Activated T-cell treated with anti-CD3 and anti-CD28 coated beads, Interleukin-2, amount 50 U/mL, for 72 hours (primary cell): ENCODE measurements at regions not wholly inside any gene's neighbourhood (a gene's known extent, or its start where the extent isn't known, plus 50 kb on each side); places are given as distances from the start of the nearest gene placed in this dataset.

Experiments
- ATAC-seq, 2 donors: fragments of 150-1000 bp; cut with Tn5 transposase; replicated peaks in 1 of 2; 2 replicates each; pipeline ENCODE4 v1.10.0; 2021; ENCODE audit warnings: moderate library complexity in 2 of 2, mild to moderate bottlenecking in 1 of 2
- DNase-seq, 2 donors: peaks; one replicate each; pipeline ENCODE4 v3.0.0; 2021 to 2022; ENCODE audit warnings: mixed read lengths in 1 of 2
- H3K27ac Mint-ChIP-seq: one replicate; pipeline ENCODE4 v1.8.0; 2022; ENCODE audit warnings: mild to moderate bottlenecking, moderate library complexity, mixed read lengths
- H3K27me3 Mint-ChIP-seq: one replicate; pipeline ENCODE4 v1.8.0; 2022; ENCODE audit warnings: low read depth, mixed read lengths
- H3K36me3 Mint-ChIP-seq, 2 donors: one replicate each; pipeline ENCODE4 v1.8.0; 2022; ENCODE audit warnings: mixed read lengths in 2 of 2, mild to moderate bottlenecking in 1 of 2; ENCODE audit not compliant: insufficient read depth in 2 of 2
- H3K4me1 Mint-ChIP-seq: one replicate; pipeline ENCODE4 v1.8.0; 2022; ENCODE audit warnings: low read depth, mixed read lengths
- H3K4me3 Mint-ChIP-seq, 2 donors: one replicate each; pipeline ENCODE4 v1.8.0; 2022; ENCODE audit warnings: mild to moderate bottlenecking in 2 of 2, mixed read lengths in 2 of 2, moderate library complexity in 2 of 2
- H3K9me3 Mint-ChIP-seq, 2 donors: one replicate each; pipeline ENCODE4 v1.8.0; 2022; ENCODE audit warnings: mixed read lengths in 2 of 2

DNA sequence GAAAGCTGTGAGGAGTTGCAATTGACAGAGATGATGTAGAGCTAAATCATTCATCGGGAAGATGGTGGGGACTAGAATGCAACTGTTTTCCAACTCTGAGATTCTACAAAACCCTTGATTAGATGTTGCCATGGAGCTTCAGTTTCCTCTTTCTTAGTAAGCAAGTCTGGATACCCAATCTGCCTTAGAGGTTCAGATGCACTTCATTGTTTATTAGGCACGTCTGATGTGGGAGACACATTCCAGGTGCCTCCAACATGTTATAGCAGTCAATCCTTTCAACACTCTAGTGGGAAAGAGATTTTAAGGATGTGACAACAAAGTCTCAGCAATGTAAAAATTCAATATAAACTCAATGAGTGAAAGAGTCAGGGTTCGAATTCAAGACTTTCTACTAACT lies 291.3 kb upstream of the PHYHIPL start:
- DNase-seq (no peak), ATAC-seq (no peak)
- H3K36me3 Mint-ChIP-seq = peaks cover 0 to 6% of the 10 kb centered on the region in 2 donors
- H3K9me3 Mint-ChIP-seq = peaks cover 6 to 11% of the 10 kb centered on the region in 2 donors
- no peaks in the 10 kb centered on the region for H3K27me3 Mint-ChIP-seq
- no peak overlapping the region for H3K4me3 Mint-ChIP-seq
- H3K27ac Mint-ChIP-seq = no peak overlapping the region
- H3K4me1 Mint-ChIP-seq = no peaks in the 10 kb centered on the region

DNA sequence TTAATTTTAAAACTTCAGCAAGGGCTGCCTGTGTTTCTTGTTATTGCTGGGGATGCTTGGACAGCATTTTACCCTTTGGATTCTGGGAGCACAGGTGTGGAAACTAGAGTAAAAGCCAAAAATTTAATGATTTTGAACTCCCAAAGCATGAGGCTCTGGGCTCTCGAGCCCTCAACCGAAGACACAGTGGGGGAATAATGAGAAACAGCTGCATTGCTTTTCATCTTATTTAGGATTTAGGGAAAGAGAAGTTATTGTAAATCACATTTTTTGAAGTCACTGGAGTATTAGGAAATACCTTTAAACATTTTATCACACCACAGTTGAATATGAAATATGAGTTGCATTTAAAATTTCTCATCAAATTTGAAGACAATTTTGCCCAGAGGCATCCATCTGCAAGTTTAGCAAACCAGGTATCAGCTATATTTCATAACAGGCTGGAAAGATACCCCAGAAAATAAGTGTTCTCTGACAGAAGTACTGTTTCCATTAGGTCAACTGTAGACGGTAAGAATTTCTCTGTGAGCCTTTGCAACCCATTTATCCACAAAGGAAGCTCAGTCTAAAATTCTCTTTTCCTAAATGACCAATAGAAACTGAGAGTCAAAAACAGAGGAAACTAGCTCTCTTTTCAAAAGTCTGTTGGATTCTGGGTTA lies 290.6 kb upstream of the PHYHIPL start:
- DNase-seq (no peak), ATAC-seq (no peak)
- H3K27ac Mint-ChIP-seq = no peak overlapping the region
- H3K27me3 Mint-ChIP-seq = no peaks in the 10 kb centered on the region
- H3K4me1 Mint-ChIP-seq = no peaks in the 10 kb centered on the region
- peaks cover 2 to 10% of the 10 kb centered on the region in 2 donors for H3K9me3 Mint-ChIP-seq
- H3K4me3 Mint-ChIP-seq = no peak overlapping the region
- peaks cover 0 to 6% of the 10 kb centered on the region in 2 donors for H3K36me3 Mint-ChIP-seq

DNA sequence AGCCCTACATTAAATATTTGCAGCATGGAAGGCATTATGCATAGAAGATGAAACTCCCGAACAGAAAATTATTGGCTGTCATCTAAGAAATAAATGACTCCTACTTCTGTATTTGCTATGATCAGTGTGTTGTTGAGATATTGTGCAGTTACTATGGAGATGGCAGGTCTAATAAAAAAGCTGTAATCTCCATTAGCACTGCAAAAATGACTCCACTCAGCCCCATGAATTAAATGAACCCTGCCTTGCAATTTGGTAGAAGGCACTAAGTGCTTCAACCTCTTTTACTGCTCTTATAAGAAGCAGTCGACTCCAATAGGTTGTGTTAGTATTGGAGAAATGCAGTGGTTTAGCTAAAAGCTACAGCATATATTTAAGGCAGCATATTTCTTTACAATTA lies 290.0 kb upstream of the PHYHIPL start:
- H3K9me3 Mint-ChIP-seq = peaks cover 0 to 5% of the 10 kb centered on the region in 2 donors
- H3K4me3 Mint-ChIP-seq = no peak overlapping the region
- H3K4me1 Mint-ChIP-seq = no peaks in the 10 kb centered on the region
- H3K27me3 Mint-ChIP-seq = no peaks in the 10 kb centered on the region
- DNase-seq (no peak), ATAC-seq (no peak)
- peaks cover 0 to 6% of the 10 kb centered on the region in 2 donors for H3K36me3 Mint-ChIP-seq
- no peak overlapping the region for H3K27ac Mint-ChIP-seq

DNA sequence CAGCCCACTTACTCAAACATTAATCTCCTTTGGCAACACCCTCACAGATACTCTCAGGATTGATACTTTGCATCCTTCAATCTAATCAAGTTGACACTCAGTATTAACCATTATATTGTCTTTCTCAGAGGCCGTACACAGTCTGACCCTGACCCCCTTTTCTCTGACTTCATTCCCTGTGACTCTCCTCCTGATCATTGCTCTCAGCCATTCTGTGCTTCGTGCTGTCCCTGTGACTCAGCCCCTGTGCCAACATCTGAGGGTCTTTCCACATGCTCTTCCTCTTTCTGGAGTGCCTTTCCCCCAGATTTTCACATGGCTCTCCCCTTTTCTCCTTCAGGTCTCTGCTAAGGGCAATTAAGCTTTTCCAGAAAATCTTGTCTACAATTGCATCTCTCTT lies 289.0 kb upstream of the PHYHIPL start:
- peaks cover 0 to under 1% of the 10 kb centered on the region in 2 donors for H3K9me3 Mint-ChIP-seq
- peaks cover 0 to under 1% of the 10 kb centered on the region in 2 donors for H3K36me3 Mint-ChIP-seq
- H3K27ac Mint-ChIP-seq = no peak overlapping the region
- H3K4me1 Mint-ChIP-seq = no peaks in the 10 kb centered on the region
- DNase-seq (no peak), ATAC-seq (no peak)
- no peaks in the 10 kb centered on the region for H3K27me3 Mint-ChIP-seq
- H3K4me3 Mint-ChIP-seq = no peak overlapping the region

DNA sequence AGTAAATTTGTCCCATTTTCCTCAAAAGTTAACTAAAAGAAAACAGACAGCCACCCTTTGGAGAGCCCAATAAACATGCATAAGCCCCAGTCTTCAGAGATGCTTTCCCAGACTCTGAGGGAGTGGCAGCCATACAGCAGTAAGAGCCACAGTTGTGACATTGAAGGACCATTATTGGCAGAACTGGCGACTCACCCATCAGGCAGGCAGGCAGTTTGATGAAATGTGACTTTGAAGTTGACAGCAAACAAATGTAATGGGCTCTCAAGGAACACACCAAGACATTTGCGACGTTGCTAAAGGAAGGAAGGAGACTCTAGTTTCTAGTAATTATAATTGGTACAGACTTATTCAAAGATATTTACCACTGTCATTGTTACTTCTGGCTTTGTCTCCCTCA lies 287.5 kb upstream of the PHYHIPL start:
- DNase-seq (no peak), ATAC-seq (no peak)
- Mint-ChIP-seq H3K4me3 (no peak overlapping the region), H3K9me3 (no peaks in the 10 kb centered on the region), H3K4me1 (no peaks in the 10 kb centered on the region), H3K27me3 (no peaks in the 10 kb centered on the region), H3K36me3 (no peaks in the 10 kb centered on the region), H3K27ac (no peak overlapping the region)

DNA sequence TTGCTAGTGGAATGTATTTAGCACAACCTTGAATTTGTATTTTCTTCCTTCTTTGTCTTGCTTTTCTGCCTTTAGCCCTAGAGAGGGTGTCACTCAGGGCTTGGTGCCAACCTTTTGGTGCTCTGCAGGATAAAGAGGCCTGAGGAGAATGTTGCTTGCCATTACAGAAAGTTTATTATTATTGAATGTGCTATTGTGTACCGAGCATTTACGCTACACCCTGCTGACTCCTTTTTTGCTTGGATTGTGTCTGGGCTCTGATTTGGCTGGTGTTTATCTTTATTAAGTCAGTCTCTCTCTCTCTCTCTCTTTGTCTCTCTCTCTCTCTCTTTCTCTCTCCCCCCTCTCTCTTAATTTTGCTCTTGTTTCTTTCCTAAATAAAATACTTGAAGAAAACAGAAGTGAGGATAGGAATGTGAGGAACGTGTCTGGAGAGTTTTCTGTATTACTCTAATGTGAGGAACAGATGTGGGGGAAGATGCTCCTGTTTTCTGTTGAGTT lies 284.4 kb upstream of the PHYHIPL start:
- Mint-ChIP-seq H3K4me1 (no peaks in the 10 kb centered on the region), H3K36me3 (no peaks in the 10 kb centered on the region), H3K9me3 (no peaks in the 10 kb centered on the region), H3K4me3 (no peak overlapping the region), H3K27me3 (no peaks in the 10 kb centered on the region), H3K27ac (no peak overlapping the region)
- no peak for ATAC-seq
- DNase-seq = no peak

DNA sequence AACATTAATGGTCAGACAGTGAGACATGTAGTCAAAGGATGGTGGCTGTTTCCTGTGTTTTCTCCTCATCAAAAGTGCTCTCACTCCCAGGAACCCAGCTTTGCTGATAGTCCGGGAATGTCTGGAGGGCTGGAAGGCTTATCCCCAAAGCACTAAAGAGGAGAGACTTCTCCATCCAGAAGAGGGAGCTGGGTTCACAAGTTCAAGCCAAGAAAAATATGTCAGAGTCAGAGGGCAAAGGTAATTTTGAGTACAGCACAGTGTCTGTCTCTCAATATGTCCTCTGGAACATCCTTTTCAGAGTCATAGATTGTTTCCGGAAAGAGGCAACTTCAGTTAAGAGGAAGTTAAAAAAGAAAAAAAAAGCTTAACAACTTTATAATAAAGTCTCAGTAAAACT lies 281.5 kb upstream of the PHYHIPL start:
- ATAC-seq (no peak), DNase-seq (no peak)
- H3K27ac Mint-ChIP-seq = no peak overlapping the region

DNA sequence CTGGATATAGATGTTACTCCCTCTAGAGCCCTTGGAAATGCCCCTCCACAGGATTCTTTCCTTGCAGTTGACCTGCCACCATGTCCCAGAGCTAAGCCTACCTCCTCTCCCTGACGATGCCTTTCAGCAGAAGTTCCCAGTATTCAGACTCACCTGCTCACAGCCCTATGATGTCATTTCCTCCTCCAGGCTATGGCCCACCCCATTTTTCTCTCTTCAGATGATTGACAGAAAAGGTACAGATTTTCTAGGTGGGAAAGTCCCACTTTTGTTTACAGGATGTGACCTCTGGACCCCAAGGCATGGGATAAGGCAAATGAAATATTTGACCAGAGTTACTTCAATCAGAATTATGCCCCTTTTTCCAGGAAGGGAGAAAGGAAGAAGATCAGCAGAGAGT lies 280.2 kb upstream of the PHYHIPL start:
- Mint-ChIP-seq H3K36me3 (no peaks in the 10 kb centered on the region), H3K4me3 (no peak overlapping the region), H3K27ac (no peak overlapping the region), H3K4me1 (no peaks in the 10 kb centered on the region), H3K9me3 (peaks cover 0 to 4% of the 10 kb centered on the region in 2 donors), H3K27me3 (no peaks in the 10 kb centered on the region)
- ATAC-seq (no peak), DNase-seq (no peak)

More for the DNA sequence above, 281.5 kb upstream of the PHYHIPL start:
- no peaks in the 10 kb centered on the region for H3K4me1 Mint-ChIP-seq
- no peak overlapping the region for H3K4me3 Mint-ChIP-seq
- peaks cover 0 to 4% of the 10 kb centered on the region in 2 donors for H3K9me3 Mint-ChIP-seq
- no peaks in the 10 kb centered on the region for H3K36me3 Mint-ChIP-seq
- no peaks in the 10 kb centered on the region for H3K27me3 Mint-ChIP-seq

DNA sequence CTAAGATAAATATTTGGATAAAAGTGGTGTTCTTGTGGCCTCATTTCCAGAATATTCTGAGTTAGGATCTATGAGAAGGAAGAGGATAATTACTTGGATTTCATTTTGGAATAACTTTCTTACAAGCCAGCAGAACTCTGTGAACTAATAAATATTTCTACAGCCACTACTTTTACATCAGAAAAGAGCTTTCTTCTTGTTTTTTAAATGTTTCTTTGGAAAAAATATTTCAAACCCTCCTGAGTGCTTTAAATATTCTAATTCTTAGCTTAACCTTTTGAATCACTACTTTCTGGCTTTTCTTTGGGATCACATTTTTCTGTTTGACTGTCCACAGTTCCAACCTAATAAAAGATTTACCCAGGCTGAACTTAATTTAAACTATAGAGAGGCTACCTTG lies 279.2 kb upstream of the PHYHIPL start:
- H3K4me1 Mint-ChIP-seq = no peaks in the 10 kb centered on the region
- peaks cover 0 to 3% of the 10 kb centered on the region in 2 donors for H3K36me3 Mint-ChIP-seq
- H3K27me3 Mint-ChIP-seq = no peaks in the 10 kb centered on the region
- H3K4me3 Mint-ChIP-seq = no peak overlapping the region
- ATAC-seq = no peak
- peaks cover 2 to 4% of the 10 kb centered on the region in 2 donors for H3K9me3 Mint-ChIP-seq
- no peak overlapping the region for H3K27ac Mint-ChIP-seq
- DNase-seq = no peak

DNA sequence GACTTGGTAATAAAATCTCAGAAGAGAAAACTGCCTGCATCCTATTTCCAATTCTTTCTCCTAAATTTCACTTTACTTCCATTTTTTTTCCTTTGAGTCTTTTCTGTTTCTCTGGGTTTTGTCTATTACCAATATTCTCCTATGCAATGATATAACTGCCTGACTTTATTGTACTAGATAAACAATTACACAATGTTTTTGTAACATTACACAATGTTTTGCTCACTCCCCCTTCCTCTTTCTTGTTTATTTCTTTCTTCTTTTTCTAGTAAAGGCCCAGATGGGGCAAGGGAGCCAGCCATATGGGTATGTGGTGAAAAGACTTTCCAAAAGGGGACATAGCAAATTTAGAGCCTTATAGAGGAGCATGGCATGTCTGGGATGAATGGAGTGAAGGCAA lies 278.7 kb upstream of the PHYHIPL start:
- Mint-ChIP-seq H3K27ac (no peak overlapping the region), H3K9me3 (peaks cover 2 to 4% of the 10 kb centered on the region in 2 donors), H3K4me3 (no peak overlapping the region), H3K27me3 (no peaks in the 10 kb centered on the region), H3K4me1 (no peaks in the 10 kb centered on the region), H3K36me3 (peaks cover 0 to 3% of the 10 kb centered on the region in 2 donors)
- no peak for ATAC-seq
- DNase-seq = no peak

DNA sequence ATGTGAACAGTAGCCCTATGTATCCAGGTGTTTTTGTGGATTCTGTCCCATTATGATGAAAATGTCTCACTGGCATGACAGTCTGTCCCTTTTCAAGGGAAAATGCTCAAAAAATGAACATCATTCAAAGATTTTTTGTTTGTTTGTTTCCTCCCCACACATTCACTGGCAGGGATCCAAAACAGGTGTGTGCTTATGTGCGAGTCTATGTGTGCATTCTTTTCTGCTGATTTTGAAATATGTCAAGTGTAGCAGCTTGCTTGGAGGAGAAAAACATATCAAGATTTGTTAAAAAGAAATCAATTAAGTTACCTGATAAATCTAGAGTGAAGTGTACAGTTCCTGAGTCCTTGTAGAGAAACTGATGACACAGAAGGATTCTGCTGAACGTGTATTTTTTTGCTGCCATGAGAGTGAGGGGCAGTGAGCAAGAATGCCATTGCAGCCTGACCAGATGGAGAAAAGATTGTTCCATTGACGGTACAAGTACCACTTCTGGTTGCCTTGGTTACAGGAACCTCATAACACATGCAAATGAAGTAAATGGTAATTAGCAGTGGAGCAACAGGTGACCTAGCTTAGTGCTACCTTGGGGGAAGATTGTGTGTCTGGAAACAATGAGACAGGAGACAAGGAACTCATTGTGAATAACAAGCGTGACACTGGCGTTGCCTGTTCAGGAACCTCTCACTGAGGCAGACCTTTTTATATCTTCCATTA lies 277.4 kb upstream of the PHYHIPL start:
- H3K27me3 Mint-ChIP-seq = no peaks in the 10 kb centered on the region
- H3K4me1 Mint-ChIP-seq = no peaks in the 10 kb centered on the region
- peaks cover 2 to 4% of the 10 kb centered on the region in 2 donors for H3K9me3 Mint-ChIP-seq
- H3K4me3 Mint-ChIP-seq = no peak overlapping the region
- DNase-seq (no peak), ATAC-seq (no peak)
- peaks cover 0 to 3% of the 10 kb centered on the region in 2 donors for H3K36me3 Mint-ChIP-seq
- H3K27ac Mint-ChIP-seq = no peak overlapping the region

DNA sequence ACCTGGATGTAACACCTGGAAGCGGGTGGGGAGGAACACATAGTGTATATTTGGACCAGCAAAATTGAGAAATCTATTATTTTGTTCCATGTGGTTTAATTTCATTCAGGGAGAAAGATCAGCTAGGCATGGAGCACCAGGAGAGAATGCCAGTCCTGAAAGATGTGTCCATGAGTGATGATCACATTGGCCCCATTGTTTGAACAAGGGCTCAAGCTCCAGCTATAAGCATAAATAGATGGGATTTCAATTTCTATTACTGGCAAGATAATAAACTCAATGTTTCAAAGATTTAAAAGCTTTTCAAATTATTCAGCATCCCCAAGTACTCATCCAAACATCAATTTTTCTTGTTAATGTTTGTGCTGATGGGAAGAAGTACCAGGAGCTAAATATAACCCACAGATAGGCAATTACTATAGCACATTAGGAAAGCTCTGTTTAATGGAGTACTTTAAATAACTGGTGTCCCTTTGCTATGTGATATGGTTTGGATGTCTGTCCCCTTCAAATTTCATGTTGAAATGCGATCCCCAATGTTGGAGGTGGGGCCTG lies 275.3 kb upstream of the PHYHIPL start:
- ATAC-seq = no peak
- Mint-ChIP-seq H3K4me3 (no peak overlapping the region), H3K27me3 (no peaks in the 10 kb centered on the region), H3K4me1 (no peaks in the 10 kb centered on the region), H3K36me3 (peaks cover 0 to 3% of the 10 kb centered on the region in 2 donors), H3K27ac (no peak overlapping the region), H3K9me3 (peaks cover 2 to 4% of the 10 kb centered on the region in 2 donors)
- DNase-seq = no peak

DNA sequence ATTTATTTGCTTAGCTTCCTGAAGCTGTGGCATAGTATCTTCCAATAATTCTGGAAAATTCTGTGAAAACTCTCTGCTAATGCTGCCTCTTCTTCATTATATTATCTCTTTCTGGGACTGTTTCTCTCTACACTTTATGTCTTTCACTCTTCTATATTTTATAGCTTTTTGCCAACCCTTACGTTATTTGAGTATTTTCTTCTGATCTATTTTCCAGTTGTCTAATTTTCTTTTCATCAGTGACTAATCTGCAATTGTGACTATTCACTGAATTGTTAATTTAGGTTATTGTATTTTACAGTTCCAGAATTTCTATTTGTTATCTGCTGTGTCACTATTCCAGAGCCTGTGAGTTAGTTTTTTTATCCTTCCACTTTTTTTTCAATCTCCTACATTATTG lies 273.4 kb upstream of the PHYHIPL start:
- H3K36me3 Mint-ChIP-seq = peaks cover 0 to 3% of the 10 kb centered on the region in 2 donors
- H3K27me3 Mint-ChIP-seq = no peaks in the 10 kb centered on the region
- no peak for DNase-seq
- no peak overlapping the region for H3K27ac Mint-ChIP-seq
- no peaks in the 10 kb centered on the region for H3K4me1 Mint-ChIP-seq
- H3K4me3 Mint-ChIP-seq = no peak overlapping the region
- H3K9me3 Mint-ChIP-seq = peaks cover 2 to 4% of the 10 kb centered on the region in 2 donors
- ATAC-seq = no peak
